GM21367 (cell line): ENCODE measurements at regions not wholly inside any gene's neighbourhood (a gene's known extent, or its start where the extent isn't known, plus 50 kb on each side); places are given as distances from the start of the nearest gene placed in this dataset.
"Not testable (repeated sequence)": the region's sequence is repeated elsewhere in the genome, so short reads cannot be mapped to it uniquely, and the experiment has no call there.

Experiments
- ATAC-seq: cut with Tn5 transposase; IDR thresholded peaks from one replicate; pipeline ENCODE4 v1.9.1; 2021; ENCODE audit not compliant: unreplicated experiment

DNA sequence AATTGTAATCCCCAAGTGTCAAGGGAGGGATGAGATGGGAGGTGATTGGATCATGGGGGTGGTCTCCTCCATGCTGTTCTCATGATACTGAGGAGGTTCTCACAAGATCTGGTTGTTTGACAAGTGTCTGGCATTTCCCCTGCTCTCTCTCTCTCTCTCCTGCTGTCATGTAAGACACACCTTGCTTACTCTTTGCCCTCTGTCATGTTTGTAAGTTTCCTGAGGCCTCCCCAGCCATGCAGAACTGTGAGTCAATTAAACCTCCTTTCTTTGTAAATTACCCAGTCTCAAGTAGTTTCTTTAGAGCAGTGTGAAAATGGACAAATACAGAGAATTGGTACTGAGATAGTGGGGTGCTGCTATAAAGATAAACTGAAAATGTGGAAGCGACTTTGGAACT, 207.9 kb downstream of the HINT1 start:
- no peak for ATAC-seq

DNA sequence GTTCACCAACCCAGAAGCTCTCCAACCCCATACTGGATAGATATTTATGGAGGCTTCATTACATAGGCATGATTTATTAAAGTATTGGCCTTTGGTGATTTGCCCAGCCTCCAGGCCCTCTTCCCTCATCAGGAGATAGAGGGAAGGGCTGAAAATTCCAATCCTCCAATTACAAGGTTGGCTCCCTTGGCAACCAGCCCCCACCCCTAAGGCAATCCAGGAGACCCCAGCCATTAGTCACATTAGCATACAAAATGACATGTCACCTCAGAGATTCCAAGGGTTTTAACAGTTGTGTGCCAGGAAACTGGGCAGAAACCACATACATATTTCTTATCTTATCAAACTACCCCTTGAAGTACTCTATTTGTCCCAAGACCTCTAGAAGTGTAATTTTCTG, 210.0 kb downstream of the HINT1 start:
- no peak for ATAC-seq

DNA sequence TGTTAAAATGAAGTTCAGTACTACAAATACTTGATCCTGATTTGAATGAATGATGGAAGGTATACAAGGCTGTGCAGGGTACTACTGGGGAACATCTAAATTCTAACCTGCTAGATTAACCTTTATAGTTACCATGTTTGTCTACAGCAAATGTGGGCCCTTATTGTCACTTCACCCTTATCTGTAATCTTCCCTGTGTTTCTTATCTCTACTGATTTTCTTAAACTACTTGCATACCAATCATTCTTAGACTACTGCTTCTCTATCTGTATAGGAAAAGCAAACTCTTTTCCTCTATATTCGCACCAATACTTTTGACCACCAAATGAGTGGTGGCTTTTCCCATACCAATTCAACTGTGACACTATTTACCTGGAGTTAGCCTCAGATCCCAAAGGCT, 210.7 kb downstream of the HINT1 start:
- ATAC-seq, result no peak

DNA sequence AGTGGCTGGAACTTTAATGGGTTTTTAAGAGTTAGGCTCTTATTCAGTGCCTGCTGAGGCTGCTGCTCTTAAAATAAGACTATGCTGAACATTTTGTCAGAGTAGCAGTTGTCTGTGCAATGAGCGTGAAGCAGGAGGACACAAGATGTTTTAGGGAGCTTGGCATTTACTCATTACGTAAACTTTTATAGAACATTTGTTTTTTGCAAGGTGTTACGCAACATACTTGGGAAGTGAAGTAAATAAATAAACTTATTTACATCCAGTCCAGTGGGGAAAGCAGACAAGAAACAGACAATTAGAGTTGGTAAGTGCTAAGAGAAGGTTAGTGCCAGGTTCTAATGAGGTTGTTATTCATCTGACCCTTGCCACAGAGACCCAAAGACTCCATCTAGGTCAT, 226.0 kb downstream of the HINT1 start:
- ATAC-seq, result no peak

DNA sequence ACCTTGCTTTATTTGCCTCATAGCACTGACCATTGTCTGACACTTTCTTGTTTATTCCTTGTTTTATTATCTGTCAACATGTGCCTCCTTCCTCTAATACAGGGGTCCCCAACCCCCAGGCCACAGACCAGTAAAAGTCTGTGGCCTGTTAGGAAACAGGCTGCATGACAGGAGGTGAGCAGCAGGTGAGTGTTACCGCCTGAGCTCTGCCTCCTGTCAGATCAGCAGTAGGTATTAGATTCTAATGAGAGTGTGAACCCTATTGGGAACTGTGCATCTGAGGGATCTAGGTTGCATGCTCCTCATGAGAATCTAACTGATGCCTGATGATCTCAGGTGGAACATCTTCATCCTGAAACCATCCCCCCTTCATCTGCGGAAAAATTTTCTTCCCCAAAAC, 228.0 kb downstream of the HINT1 start:
- no peak for ATAC-seq

DNA sequence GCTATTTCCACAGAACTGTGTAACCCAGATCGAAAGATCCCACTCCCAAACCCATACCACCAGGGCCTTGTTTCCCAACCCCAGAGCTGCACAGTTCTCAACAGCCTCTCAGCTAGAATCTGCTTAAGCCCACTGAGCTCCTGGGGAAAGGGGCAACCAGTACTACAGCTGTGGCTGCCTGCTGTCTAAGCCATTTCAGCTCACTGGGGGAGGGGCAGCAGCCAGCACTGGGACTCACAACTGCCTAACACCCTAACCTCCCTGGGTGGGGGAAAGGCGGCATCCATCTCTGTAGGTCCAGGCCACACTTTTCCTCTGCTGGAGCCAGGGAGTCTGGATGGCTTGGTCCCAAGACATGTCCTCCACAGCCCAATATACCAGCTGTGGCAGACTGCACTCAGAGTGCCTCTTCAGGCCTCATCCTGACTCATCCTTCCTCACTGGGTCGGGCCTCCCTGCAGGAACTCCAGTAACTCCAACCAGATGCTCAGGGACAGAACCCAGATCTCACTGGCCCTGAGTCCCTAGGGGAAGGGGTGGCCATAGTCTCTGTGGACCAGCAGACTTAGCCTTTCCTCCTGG, 241.4 kb downstream of the HINT1 start:
- no peak for ATAC-seq

DNA sequence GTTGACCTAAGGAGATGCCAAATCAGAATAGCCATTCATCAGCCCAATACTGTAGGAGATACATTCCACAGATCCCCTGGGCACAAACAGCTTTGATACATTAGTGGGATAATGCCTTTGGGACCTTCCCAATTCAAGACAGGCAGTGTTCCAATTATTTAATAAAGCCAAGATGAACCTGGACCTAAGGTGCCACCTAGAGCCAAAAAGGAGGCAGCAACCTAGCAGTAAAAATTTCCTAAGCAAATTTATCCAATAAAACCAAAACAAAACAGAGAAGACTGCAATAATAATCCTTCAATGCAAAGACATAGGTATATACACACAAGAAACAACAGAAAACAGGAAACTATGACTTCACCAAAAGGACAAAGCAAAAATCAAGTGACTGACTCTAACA, 253.0 kb downstream of the HINT1 start:
- no peak for ATAC-seq

DNA sequence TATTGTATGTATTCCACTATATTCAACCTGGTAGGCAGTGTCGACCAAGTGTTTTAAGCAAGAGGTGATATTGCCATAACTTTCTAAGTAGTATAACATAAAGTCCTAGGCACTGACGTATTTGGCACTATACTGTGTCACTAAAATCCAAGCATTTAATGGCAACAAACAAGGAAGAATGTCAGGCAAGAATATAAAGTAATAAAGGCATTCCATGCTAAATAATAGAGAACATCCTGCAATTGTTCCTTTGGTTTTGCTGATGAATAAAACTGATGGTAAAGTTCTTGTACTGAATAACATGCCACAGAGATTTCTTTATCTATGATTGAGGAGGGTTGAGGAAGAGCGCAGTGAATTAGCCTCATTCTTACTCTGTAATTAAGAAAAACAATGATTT, 256.9 kb downstream of the HINT1 start:
- no peak for ATAC-seq

DNA sequence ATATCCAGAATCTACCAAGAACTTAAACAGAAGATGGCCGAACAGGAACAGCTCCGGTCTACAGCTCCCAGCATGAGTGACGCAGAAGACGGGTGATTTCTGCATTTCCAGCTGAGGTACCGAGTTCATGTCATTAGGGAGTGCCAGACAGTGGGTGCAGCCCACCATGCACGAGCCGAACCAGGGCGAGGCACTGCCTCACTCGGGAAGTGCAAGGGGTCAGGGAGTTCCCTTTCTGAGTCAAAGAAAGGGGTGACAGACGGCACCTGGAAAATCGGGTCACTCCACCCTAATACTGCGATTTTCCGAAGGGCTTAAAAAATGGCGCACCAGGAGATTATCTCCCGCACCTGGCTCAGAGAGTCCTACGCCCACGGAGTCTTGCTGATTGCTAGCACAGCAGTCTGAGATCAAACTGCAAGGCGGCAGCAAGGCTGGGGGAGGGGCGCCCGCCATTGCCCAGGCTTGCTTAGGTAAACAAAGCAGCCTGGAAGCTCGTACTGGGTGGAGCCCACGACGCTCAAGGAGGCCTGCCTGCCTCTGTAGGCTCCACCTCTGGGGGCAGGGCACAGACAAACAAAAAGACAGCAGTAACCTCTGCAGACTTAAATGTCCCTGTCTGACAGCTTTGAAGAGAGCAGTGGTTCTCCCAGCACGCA, 267.4 kb downstream of the HINT1 start:
- ATAC-seq, result not testable (repeated sequence)

DNA sequence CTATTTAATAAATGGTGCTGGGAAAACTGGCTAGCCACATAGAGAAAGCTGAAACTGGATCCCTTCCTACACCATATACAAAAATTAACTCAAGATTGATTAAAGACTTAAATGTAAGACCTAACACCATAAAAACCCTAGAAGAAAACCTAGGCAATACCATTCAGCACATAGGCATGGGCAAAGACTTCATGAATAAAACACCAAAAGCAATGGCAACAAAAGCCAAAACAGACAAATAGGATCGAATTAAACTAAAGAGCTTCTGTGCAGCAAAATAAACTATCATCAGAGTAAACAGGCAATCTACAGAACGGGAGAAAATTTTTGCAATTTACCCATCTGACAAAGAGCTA, 267.9 kb downstream of the HINT1 start:
- ATAC-seq, result not testable (repeated sequence)

DNA sequence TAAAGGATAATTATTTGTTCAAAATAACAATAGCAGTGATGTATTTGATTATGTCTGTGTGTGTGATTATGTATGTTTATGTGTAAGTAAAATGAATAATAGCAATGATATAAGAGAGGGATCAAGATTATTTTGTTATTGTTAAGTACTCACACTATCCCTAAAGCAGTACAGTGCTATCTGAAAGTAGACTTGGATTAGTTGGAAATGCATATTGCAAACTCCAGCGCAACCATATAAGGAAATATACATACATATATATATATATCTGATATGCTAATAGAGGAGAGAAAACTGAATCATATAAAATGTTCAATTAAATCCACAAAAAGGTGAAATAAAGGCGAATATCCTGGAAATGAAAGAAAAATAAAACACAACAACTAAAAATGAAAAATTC, 268.4 kb downstream of the HINT1 start:
- ATAC-seq, result no peak

DNA sequence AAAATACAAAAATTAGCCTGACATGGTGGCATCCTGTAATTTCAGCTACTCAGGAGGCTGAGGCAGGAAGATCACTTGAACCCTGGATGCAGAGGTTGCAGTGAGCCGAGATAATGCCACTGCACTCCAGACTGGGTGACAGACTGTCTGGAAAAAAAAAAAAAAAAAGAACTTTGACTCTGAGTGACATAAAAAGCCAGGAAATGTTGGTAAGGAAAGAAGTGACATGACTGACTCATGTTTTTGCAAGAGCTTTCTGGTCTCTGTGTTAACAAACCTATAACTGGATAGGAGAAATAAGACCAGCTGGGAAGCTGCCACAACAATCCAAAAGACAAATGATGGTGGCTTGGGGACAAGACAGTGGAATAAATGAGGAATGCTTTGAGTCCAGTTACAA, 272.1 kb downstream of the HINT1 start:
- ATAC-seq, result no peak

DNA sequence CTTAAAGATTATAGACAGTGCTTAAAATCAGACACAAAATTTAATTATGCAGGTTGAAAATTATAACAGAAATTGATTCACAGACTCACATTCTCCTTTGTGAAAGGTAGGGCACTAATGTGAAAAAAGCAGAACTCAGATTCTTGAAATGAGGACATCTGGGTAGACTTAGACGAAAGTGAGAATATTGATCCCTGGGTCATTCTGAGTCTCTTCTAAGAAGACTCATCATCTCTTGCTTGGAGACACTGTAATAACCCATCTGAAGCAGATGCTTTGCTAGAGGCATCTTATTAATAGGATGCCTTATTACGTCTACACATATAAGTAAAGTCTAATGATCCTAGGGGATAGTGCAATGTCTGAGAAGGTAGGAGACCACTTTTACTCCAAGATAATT, 274.4 kb downstream of the HINT1 start:
- ATAC-seq, result no peak

DNA sequence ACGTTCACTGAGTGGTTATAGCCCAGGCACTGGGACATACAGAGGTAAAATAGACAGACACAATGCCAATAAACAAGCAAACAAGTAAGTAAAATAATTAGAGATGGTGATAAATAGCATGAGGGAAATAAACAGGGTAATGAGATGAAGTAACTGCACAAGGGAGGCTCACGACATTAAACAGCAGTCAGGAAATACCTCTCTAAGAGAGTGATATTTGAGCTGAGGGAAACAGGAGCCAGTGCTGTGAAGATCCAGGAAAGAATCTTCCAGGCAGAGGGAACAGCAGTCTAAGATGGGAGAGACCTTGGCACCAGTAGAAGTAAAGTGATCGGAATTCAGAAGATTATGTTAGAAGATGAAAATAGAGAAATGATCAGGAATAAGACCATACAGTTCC, 279.4 kb downstream of the HINT1 start:
- no peak for ATAC-seq

DNA sequence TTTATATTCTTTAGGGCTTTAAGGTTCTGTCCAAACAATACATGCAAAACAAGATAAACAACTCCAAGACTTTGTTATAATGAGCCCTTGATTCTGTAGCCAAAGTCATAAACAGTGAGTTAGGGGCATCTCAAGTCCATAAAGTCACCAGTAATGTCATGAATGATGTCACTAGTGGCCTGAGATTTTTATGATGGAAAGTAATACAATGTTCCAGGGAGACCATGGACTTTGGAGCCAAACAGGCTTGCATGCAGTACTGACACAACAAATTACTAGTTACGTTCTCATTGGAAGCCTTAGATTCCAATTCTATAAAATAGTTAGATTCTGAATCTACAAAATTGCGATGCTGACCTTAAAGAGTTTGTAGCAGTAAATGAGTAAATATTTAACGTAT, 280.0 kb downstream of the HINT1 start:
- ATAC-seq, result no peak

DNA sequence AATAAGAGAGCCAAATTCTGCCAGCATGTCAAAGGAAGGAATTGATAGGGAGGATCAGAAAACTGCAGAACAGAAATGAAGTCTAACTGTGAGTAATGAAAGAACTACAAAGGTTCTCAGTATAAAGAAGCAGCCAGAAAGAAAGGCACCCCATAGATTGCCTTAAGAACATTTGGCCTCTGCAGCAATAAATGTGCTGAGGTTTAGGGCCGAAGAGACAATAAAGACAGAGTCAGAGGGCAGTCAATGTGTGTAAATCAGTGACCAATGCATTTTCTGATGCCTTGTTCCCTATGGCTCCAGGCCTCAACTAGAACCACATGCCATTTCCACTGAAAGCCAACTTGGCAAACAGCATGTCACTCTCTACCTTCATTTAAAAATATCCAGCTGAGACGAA, 281.0 kb downstream of the HINT1 start:
- no peak for ATAC-seq

DNA sequence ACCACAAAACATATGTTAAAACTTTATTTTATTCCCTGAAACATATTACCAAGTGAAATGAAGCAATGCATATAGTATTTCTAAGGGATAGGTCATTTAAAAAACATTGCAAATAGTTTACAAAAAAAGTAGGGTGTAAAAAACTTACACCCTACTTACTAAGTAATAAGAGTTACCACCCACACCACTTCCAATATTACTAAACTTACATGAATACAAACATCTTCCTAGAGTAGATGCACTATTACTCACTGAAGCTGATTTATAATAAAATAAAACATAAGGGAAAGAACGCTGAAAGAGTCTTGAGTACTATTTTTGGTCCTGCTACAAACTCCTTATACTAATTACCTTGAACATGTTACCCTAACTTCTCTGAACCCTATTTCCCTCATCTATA, 289.4 kb downstream of the HINT1 start:
- ATAC-seq, result no peak

DNA sequence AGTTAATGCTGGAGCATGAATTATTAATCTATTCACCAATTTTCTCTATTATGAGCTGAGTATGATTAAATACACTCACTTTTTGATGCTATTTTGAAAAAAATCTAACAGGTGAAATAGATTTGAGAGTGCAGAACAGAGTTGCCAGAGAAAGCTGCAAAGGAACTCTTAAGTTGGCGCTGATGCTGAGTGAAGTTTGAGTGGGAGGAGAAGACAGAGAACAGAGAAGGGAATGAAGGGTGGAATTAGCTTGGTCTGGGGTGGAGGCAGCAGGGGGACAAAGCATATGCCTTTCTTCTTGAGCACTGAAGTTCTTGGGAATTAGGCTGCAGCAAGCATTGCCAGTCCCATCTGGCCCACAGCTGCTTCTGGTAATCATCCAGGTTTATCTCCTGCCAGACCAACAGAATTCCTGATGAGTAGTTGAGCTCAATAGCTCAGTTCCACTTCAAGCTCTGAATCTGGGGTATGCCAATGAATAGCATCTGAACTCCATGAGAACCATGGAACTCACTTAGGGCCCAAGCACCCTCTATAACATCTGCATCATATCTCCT, 290.1 kb downstream of the HINT1 start:
- no peak for ATAC-seq

DNA sequence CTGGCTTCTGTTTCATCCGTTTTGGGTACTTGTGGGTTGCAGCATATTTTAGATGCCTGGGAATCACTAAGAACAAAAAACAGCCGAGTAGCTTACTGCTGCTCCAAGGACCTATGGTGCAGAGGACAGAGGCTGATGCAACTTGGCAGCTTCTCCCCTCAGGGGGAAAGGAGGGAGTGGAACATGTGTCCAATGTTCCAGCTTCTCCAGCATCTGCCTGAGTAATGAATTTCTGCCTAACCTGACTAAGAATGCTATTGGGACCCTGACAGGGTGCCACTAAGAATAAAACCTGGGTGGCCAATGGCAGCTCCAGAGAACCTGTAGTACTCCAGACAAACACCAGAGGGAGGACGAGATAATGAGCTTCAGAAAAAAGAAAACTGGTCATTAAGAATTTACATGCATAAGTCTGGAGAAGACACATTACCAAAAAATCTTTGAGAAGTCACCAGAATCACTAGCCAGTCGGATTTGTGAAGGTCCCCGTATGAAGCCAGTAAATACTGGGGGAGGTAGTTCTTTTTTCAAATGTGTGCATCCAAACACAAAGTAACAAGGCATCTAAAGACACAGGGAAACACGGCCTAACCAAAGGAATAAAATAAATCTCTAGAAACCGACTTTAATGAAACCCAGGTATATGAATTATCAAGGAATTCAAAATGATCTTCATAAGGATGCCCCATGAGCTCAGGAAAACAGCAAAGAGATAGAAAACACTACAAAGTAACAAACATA, 293.5 kb downstream of the HINT1 start:
- ATAC-seq, result peak; percentile 87

DNA sequence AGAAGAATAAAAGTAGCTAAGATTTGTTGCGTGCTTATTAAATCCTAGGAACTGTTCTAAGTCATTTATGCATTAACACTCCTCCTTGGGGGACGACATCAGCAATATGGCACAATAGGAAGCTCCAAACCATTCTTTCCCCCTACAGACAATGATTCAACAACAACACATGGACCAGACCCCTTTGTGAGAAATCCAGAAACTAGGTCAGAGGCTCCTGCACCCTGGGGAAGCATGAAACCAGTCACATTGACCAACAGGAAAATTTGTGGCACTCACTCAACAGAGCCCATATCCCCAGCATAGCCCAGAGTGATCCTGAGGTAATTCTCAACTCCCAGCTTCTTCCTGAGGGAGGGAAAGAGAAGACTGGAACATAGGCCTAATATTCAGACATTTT, 294.4 kb downstream of the HINT1 start:
- no peak for ATAC-seq

DNA sequence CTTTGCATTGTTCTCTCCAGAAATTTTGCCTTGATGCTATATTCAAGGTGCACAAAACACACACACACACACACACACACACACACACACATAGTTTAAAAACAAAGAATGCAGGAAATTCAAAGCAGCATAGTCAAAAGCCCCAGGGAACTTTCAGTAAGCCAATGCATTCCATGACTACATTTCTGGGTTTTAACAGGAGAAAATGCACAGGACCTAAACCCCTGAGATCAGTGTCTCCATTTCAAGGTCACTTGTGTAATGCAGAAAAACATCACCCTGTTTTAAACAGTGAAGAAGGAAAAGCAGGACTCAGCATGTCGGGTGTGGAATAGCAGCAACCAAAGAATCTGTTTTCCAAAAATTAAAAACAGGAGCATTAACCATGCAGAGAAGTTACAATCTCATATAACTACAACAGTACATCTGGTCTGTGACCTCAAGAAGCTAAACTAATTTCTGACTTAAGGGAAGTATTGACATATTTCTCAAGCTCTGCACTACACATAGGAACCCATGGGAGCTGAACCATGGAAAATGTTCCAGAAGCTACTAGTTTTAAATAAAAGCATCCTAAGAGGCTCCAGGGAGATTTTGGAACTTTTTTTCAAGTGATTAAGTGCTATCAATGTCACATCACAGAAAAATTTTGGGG, 296.7 kb downstream of the HINT1 start:
- no peak for ATAC-seq
